OCI-LY7 (cell line): ENCODE measurements at regions not wholly inside any gene's neighbourhood (a gene's known extent, or its start where the extent isn't known, plus 50 kb on each side); places are given as distances from the start of the nearest gene placed in this dataset.

Experiments
- EZH2phosphoT487 ChIP-seq: fragments of 200-600 bp; sonication (generic); IDR thresholded peaks from 2 replicates; pipeline ENCODE4 v1.6.1; 2018; ENCODE audit warnings: low read depth, borderline replicate concordance, mild to moderate bottlenecking, mixed run types, antibody characterized with exemption, low read length, moderate library complexity, mixed read lengths
- TF ChIP-seq, protein P1 (sequence below): fragments of 200-600 bp; sonication (generic); conservative IDR thresholded peaks from 2 replicates; pipeline ENCODE4 v1.5.1; 2014; ENCODE audit warnings: mild to moderate bottlenecking, antibody characterized with exemption, low read length, moderate library complexity, mixed read lengths

GRCh38 chr4:84110040-84110439 is 389.1 kb downstream of the NKX6-1 start:
- TF ChIP-seq, protein P1, sequence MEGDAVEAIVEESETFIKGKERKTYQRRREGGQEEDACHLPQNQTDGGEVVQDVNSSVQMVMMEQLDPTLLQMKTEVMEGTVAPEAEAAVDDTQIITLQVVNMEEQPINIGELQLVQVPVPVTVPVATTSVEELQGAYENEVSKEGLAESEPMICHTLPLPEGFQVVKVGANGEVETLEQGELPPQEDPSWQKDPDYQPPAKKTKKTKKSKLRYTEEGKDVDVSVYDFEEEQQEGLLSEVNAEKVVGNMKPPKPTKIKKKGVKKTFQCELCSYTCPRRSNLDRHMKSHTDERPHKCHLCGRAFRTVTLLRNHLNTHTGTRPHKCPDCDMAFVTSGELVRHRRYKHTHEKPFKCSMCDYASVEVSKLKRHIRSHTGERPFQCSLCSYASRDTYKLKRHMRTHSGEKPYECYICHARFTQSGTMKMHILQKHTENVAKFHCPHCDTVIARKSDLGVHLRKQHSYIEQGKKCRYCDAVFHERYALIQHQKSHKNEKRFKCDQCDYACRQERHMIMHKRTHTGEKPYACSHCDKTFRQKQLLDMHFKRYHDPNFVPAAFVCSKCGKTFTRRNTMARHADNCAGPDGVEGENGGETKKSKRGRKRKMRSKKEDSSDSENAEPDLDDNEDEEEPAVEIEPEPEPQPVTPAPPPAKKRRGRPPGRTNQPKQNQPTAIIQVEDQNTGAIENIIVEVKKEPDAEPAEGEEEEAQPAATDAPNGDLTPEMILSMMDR, result no peak
- TF ChIP-seq EZH2phosphoT487, result no peak
